K562 (cell line): ENCODE measurements at regions not wholly inside any gene's neighbourhood (a gene's known extent, or its start where the extent isn't known, plus 50 kb on each side); places are given as distances from the start of the nearest gene placed in this dataset.
A peak's percentile ranks its signal among the peaks of the same experiment; 100 is the strongest.

Experiments used
- COPS2 ChIP-seq: fragments of 450-650 bp; conservative IDR thresholded peaks from 2 replicates; pipeline ENCODE4 v1.6.1; 2016; ENCODE audit warnings: mild to moderate bottlenecking, moderate library complexity
- EHMT2 ChIP-seq: fragments of 450-650 bp; IDR thresholded peaks from 2 replicates; pipeline ENCODE4 v1.6.1; 2018; ENCODE audit warnings: antibody characterized with exemption
- FOXA1 ChIP-seq: fragments of 450-650 bp; IDR thresholded peaks from 2 replicates; pipeline ENCODE4 v1.6.1; 2016; ENCODE audit warnings: mild to moderate bottlenecking, borderline replicate concordance
- FOXP1 ChIP-seq: sonication (generic); formaldehyde crosslinking; IDR thresholded peaks from 2 replicates; pipeline ENCODE4 v1.8.0; 2022; ENCODE audit warnings: mild to moderate bottlenecking, missing genetic modification reagents
- HEY1 ChIP-seq: fragments of 250-450 bp; sonication (Bioruptor Pico); IDR thresholded peaks from 2 replicates; pipeline ENCODE4 v1.5.0; 2020; ENCODE audit warnings: mild to moderate bottlenecking, moderate library complexity, borderline replicate concordance
- JUND ChIP-seq, 2 experiments: IDR thresholded peaks; 2 replicates in 1 of 2; 3 replicates in 1 of 2; pipeline ENCODE4 v1.6.1; 2011; ENCODE audit warnings: borderline replicate concordance in 2 of 2, low read depth in 2 of 2, low read length in 2 of 2, improper control_type of control experiment in 1 of 2, missing biosample characterization in 1 of 2, missing genetic modification characterization in 1 of 2, missing genetic modification reagents in 1 of 2
- KLF1 ChIP-seq: fragments of 450-650 bp; IDR thresholded peaks from 2 replicates; pipeline ENCODE4 v1.6.1; 2016; ENCODE audit warnings: missing genetic modification characterization, missing compliant biosample characterization
- MAFF ChIP-seq: IDR thresholded peaks from 2 replicates; pipeline ENCODE4 v1.6.1; 2012; ENCODE audit warnings: low read length, improper control_type of control experiment
- MEIS2 ChIP-seq: fragments of 450-650 bp; IDR thresholded peaks from 2 replicates; pipeline ENCODE4 v1.6.1; 2014; ENCODE audit warnings: mild to moderate bottlenecking; ENCODE audit not compliant: partially characterized antibody
- NCOA2 ChIP-seq, 2 experiments: fragments of 450-650 bp; IDR thresholded peaks; 2 replicates each; pipeline ENCODE4 v1.6.1; 2018; ENCODE audit warnings: mild to moderate bottlenecking in 2 of 2, moderate library complexity in 1 of 2; ENCODE audit not compliant: partially characterized antibody in 2 of 2
- POLR2A ChIP-seq: fragments of 450-650 bp; conservative IDR thresholded peaks from 2 replicates; pipeline ENCODE4 v1.6.1; 2016
- SAFB2 ChIP-seq: fragments of 200-400 bp; formaldehyde crosslinking; IDR thresholded peaks from 2 replicates; pipeline ENCODE4 v1.6.1; 2018; ENCODE audit warnings: borderline replicate concordance, low read length, low read depth, moderate library complexity; ENCODE audit not compliant: severe bottlenecking
- SOX6 ChIP-seq: fragments of 450-650 bp; IDR thresholded peaks from 2 replicates; pipeline ENCODE4 v1.6.1; 2014; ENCODE audit warnings: mild to moderate bottlenecking
- STAT5A ChIP-seq: IDR thresholded peaks from 2 replicates; pipeline ENCODE4 v1.6.1; 2012; ENCODE audit warnings: low read length, inconsistent platforms, borderline replicate concordance
- TAF9B ChIP-seq: fragments of 450-650 bp; IDR thresholded peaks from 2 replicates; pipeline ENCODE4 v1.6.1; 2018; ENCODE audit warnings: mild to moderate bottlenecking; ENCODE audit not compliant: partially characterized antibody
- TFAM ChIP-seq: fragments of 250-450 bp; sonication (Bioruptor Pico); conservative IDR thresholded peaks from 2 replicates; pipeline ENCODE4 v1.5.0; 2021; ENCODE audit warnings: mild to moderate bottlenecking, moderate library complexity
- TFAP4 ChIP-seq: sonication (generic); formaldehyde crosslinking; IDR thresholded peaks from 2 replicates; pipeline ENCODE4 v1.8.0; 2022; ENCODE audit warnings: missing genetic modification reagents, mild to moderate bottlenecking, moderate library complexity, borderline replicate concordance
- XRCC3 ChIP-seq: fragments of 450-650 bp; IDR thresholded peaks from 2 replicates; pipeline ENCODE4 v1.6.1; 2017; ENCODE audit warnings: mild to moderate bottlenecking, moderate library complexity
- ZBTB34 ChIP-seq: fragments of 250-450 bp; sonication (Bioruptor Pico); IDR thresholded peaks from 2 replicates; pipeline ENCODE4 v1.8.0; 2021; ENCODE audit warnings: mild to moderate bottlenecking, moderate library complexity
- ZC3H4 ChIP-seq: sonication (generic); formaldehyde crosslinking; IDR thresholded peaks from 2 replicates; pipeline ENCODE4 v1.9.0; 2021; ENCODE audit warnings: missing genetic modification reagents, borderline replicate concordance
- ZC3H8 ChIP-seq: fragments of 450-650 bp; IDR thresholded peaks from 2 replicates; pipeline ENCODE4 v1.6.1; 2017
- ZHX1 ChIP-seq: fragments of 150-350 bp; conservative IDR thresholded peaks from 2 replicates; pipeline ENCODE4 v1.6.1; 2014; ENCODE audit warnings: low read length
- ZNF143 ChIP-seq: sonication (generic); formaldehyde crosslinking; IDR thresholded peaks from 2 replicates; pipeline ENCODE4 v1.9.0; 2022; ENCODE audit warnings: mild to moderate bottlenecking, missing genetic modification reagents
- ZNF57 ChIP-seq: fragments of 450-650 bp; formaldehyde crosslinking; IDR thresholded peaks from 2 replicates; pipeline ENCODE4 v1.4.0; 2020; ENCODE audit warnings: mild to moderate bottlenecking, moderate library complexity
- ZNF644 ChIP-seq: fragments of 200-800 bp; sonication (Bioruptor generic); IDR thresholded peaks from 2 replicates; pipeline ENCODE4 v1.6.1; 2016; ENCODE audit warnings: low read depth, missing genetic modification characterization, missing compliant biosample characterization
- ZNF696 ChIP-seq: fragments of 250-450 bp; sonication (Bioruptor Pico); conservative IDR thresholded peaks from 2 replicates; pipeline ENCODE4 v1.4.0; 2020; ENCODE audit warnings: mild to moderate bottlenecking, moderate library complexity
- ZNF785 ChIP-seq: fragments of 250-450 bp; sonication (Bioruptor Pico); IDR thresholded peaks from 2 replicates; pipeline ENCODE4 v1.4.0; 2020; ENCODE audit warnings: mild to moderate bottlenecking
- ZZZ3 ChIP-seq: fragments of 450-650 bp; IDR thresholded peaks from 2 replicates; pipeline ENCODE4 v1.6.1; 2016; ENCODE audit warnings: antibody characterized with exemption, mild to moderate bottlenecking, moderate library complexity

- TF ChIP-seq TAF9B (no peak), POLR2A (no peak), TFAP4 (no peak), XRCC3 (no peak), JUND (IDR thresholded peaks at IDR 0.05; ENCODE audit: borderline replicate concordance, low read depth, low read length) (0 out of 2 replicates have a peak, but pooled peaks have one; percentile 11), JUND (tag; IDR thresholded peaks at IDR 0.05; ENCODE audit: borderline replicate concordance, low read depth, low read length) (no peak; the same call in 2 of the 3 replicates), ZNF644 (tag) (peak; percentile 67; the same call in 1 of the 2 replicates), ZNF143 (CRISPR knock-in tag) (no peak), ZNF696 (CRISPR knock-in tag) (no peak), ZC3H4 (CRISPR knock-in tag) (no peak), SOX6 (peak; percentile 53), COPS2 (no peak), HEY1 (CRISPR knock-in tag) (no peak), FOXP1 (no peak), ZBTB34 (CRISPR knock-in tag) (no peak), MEIS2 (peak; percentile 94), ZHX1 (no peak), FOXA1 (no peak), NCOA2 (IDR thresholded peaks at IDR 0.05; ENCODE audit: partially characterized antibody in 2 of 2) (peak in 1 of 2 experiments; percentile 44), ZZZ3 (no peak), KLF1 (tag) (no peak), MAFF (no peak), TFAM (CRISPR knock-in tag) (no peak), STAT5A (peak; percentile 72; the same call in 1 of the 2 replicates), ZNF785 (CRISPR knock-in tag) (no peak), ZC3H8 (no peak), SAFB2 (no peak), ZNF57 (no peak), EHMT2 (peak; percentile 70)
Observed at GRCh38 chr7:84829719-84830118, 357.1 kb downstream of the SEMA3D start (continued).
